HG02571 (cell line): ENCODE measurements at regions not wholly inside any gene's neighbourhood (a gene's known extent, or its start where the extent isn't known, plus 50 kb on each side); places are given as distances from the start of the nearest gene placed in this dataset.
"Not testable (repeated sequence)": the region's sequence is repeated elsewhere in the genome, so short reads cannot be mapped to it uniquely, and the experiment has no call there.

Experiments used
- ATAC-seq: cut with Tn5 transposase; IDR thresholded peaks from one replicate; pipeline ENCODE4 v1.9.1; 2021; ENCODE audit warnings: mild to moderate bottlenecking, moderate library complexity; ENCODE audit not compliant: unreplicated experiment

- no peak for ATAC-seq
Observed at GRCh38 chr14:51574009-51574408, 77.7 kb upstream of the FRMD6 start.

- ATAC-seq = no peak
Observed at GRCh38 chr14:51575349-51576116, 76.2 kb upstream of the FRMD6 start.

- no peak for ATAC-seq
Observed at GRCh38 chr14:51576117-51576430, 75.6 kb upstream of the FRMD6 start.

GRCh38 chr14:51576879-51577278, 74.8 kb upstream of the FRMD6 start:
- no peak for ATAC-seq

GRCh38 chr14:51578853-51579252, 72.9 kb upstream of the FRMD6 start:
- ATAC-seq = no peak

- ATAC-seq = no peak
Observed at GRCh38 chr14:51581017-51581881, 70.5 kb upstream of the FRMD6 start.

- ATAC-seq = no peak
Observed at GRCh38 chr14:51582437-51582836, 69.3 kb upstream of the FRMD6 start.

GRCh38 chr14:51585055-51585454, 66.7 kb upstream of the FRMD6 start:
- ATAC-seq = no peak

- ATAC-seq = no peak
Observed at GRCh38 chr14:51592836-51593235, 58.9 kb upstream of the FRMD6 start.

- no peak for ATAC-seq
Observed at GRCh38 chr14:51593397-51593796, 58.3 kb upstream of the FRMD6 start.

- no peak for ATAC-seq
Observed at GRCh38 chr14:51595881-51596455, 55.7 kb upstream of the FRMD6 start.

GRCh38 chr14:51596488-51597117, 55.1 kb upstream of the FRMD6 start:
- ATAC-seq = no peak

GRCh38 chr14:51597261-51598001, 54.3 kb upstream of the FRMD6 start:
- no peak for ATAC-seq

- not testable (repeated sequence) for ATAC-seq
Observed at GRCh38 chr14:51598924-51599600, 52.6 kb upstream of the FRMD6 start.

GRCh38 chr14:51600658-51601057, 51.1 kb upstream of the FRMD6 start:
- ATAC-seq = no peak
